Activated CD8-positive, alpha-beta T cell treated with anti-CD3 and anti-CD28 coated beads for 36 hours (primary cell): ENCODE measurements at regions not wholly inside any gene's neighbourhood (a gene's known extent, or its start where the extent isn't known, plus 50 kb on each side); places are given as distances from the start of the nearest gene placed in this dataset.

Source experiments
- ATAC-seq: fragments of 200-7000 bp; cut with Tn5 transposase; one replicate; pipeline ENCODE4 v1.10.0; 2021; ENCODE audit warnings: mild to moderate bottlenecking, moderate library complexity
- CTCF ChIA-PET: fragments of 350-600 bp; sonication (Branson Sonifier 250); formaldehyde crosslinking; loops from one replicate; lab custom pipeline; 2021; ENCODE audit warnings: antibody characterized with exemption; lab: Charles Lee
- POLR2A ChIA-PET: fragments of 350-600 bp; sonication (Branson Sonifier 250); formaldehyde crosslinking; loops from one replicate; lab custom pipeline; 2021; ENCODE audit warnings: antibody characterized with exemption; lab: Charles Lee
- DNase-seq: peaks from one replicate; pipeline ENCODE4 v3.0.0-alpha.2; 2020
- H3K27ac Mint-ChIP-seq: one replicate; pipeline ENCODE4 v1.8.0; 2021; ENCODE audit warnings: mild to moderate bottlenecking, mixed read lengths
- H3K27me3 Mint-ChIP-seq: one replicate; pipeline ENCODE4 v1.8.0; 2021; ENCODE audit warnings: mixed read lengths
- H3K36me3 Mint-ChIP-seq: one replicate; pipeline ENCODE4 v1.8.0; 2021; ENCODE audit warnings: low read depth, mixed read lengths
- H3K4me1 Mint-ChIP-seq: one replicate; pipeline ENCODE4 v1.8.0; 2021; ENCODE audit warnings: low read depth, mixed read lengths
- H3K4me3 Mint-ChIP-seq: one replicate; pipeline ENCODE4 v1.8.0; 2021; ENCODE audit warnings: mild to moderate bottlenecking, moderate library complexity, mixed read lengths
- H3K9me3 Mint-ChIP-seq: one replicate; pipeline ENCODE4 v1.8.0; 2021; ENCODE audit warnings: mixed read lengths
- intact Hi-C: fragments of 100-400 bp; cut with micrococcal nuclease; formaldehyde crosslinking; loops from one replicate; pipeline ENCODE4 v1.10.0; 2022
- TF ChIP-seq, protein P1 (sequence below): fragments of 200-600 bp; IDR thresholded peaks from one replicate; pipeline ENCODE4 v1.8.0; 2022; ENCODE audit warnings: antibody characterized with exemption, mild to moderate bottlenecking

DNA sequence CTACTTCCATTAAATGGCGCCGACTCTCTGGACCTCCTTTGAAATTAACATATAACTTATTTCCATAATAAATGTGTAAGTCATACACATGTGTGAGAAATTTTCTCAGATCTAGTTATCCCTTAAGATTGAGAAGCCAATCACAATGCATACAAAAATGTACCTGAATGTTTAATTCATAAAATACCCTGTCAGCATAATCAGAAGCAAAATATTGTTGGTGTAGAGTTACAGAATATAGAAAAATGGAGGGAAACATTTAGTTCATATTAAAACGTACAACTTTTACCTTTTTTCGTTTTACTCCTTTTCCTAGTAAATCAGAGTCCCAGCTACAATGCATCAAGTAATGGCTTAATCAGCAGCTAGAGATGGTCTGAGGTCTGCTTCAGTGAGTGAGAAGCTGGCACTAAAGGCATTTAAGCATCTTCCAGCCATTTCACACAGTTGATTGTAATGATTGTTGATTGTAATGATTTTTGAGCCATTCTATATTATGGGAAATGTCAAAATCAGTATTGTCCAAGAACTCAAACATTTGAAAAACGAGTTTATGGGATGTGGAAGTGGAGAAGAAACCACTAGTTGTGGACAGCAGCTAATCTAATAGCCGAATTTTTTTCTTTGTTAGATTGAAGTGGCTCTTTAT lies 81.8 kb downstream of the ANXA1 start:
- ATAC-seq (no peak), DNase-seq (no peak)
- TF ChIP-seq, protein P1, sequence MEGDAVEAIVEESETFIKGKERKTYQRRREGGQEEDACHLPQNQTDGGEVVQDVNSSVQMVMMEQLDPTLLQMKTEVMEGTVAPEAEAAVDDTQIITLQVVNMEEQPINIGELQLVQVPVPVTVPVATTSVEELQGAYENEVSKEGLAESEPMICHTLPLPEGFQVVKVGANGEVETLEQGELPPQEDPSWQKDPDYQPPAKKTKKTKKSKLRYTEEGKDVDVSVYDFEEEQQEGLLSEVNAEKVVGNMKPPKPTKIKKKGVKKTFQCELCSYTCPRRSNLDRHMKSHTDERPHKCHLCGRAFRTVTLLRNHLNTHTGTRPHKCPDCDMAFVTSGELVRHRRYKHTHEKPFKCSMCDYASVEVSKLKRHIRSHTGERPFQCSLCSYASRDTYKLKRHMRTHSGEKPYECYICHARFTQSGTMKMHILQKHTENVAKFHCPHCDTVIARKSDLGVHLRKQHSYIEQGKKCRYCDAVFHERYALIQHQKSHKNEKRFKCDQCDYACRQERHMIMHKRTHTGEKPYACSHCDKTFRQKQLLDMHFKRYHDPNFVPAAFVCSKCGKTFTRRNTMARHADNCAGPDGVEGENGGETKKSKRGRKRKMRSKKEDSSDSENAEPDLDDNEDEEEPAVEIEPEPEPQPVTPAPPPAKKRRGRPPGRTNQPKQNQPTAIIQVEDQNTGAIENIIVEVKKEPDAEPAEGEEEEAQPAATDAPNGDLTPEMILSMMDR, result no peak
- ChIA-PET CTCF (interaction anchor here (0.8 kb wide), 1 partner anchor 34 kb away, joined by 3 read pairs; no protein-coding TSS in a partner anchor), POLR2A (no interaction called here)
- Mint-ChIP-seq H3K4me1 (peaks cover 6% of the 10 kb centered on the region), H3K27me3 (peaks cover 14% of the 10 kb centered on the region), H3K4me3 (no peak overlapping the region), H3K27ac (no peak overlapping the region), H3K9me3 (no peaks in the 10 kb centered on the region), H3K36me3 (no peaks in the 10 kb centered on the region)
- intact Hi-C loops, result no loop called here

DNA sequence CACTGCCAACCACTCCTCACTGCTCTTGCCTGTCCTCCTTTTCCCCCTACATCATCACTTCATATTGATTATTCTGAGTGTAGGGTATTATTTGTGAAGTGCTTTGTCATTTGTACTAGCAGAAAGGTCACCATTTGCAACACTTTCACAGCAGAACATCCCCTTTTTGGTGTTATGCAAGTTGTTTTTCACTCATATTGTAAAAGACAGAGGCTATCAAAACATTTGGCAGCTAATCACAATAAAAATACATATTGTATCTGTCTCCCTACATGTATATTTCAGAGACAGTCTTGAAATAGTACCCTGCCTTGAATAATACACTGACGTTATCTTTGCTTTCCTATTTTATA lies 82.3 kb downstream of the ANXA1 start:
- ChIA-PET POLR2A (no interaction called here), CTCF (interaction anchor here (0.8 kb wide), 1 partner anchor 34 kb away, joined by 3 read pairs; no protein-coding TSS in a partner anchor)
- no peaks in the 10 kb centered on the region for H3K36me3 Mint-ChIP-seq
- TF ChIP-seq, protein P1, result no peak
- no peaks in the 10 kb centered on the region for H3K9me3 Mint-ChIP-seq
- H3K4me3 Mint-ChIP-seq, result no peak overlapping the region
- peaks cover 6% of the 10 kb centered on the region for H3K4me1 Mint-ChIP-seq
- no peak for ATAC-seq
- no peak for DNase-seq
- intact Hi-C loops, result no loop called here
- H3K27ac Mint-ChIP-seq, result no peak overlapping the region
- peaks cover 15% of the 10 kb centered on the region for H3K27me3 Mint-ChIP-seq

DNA sequence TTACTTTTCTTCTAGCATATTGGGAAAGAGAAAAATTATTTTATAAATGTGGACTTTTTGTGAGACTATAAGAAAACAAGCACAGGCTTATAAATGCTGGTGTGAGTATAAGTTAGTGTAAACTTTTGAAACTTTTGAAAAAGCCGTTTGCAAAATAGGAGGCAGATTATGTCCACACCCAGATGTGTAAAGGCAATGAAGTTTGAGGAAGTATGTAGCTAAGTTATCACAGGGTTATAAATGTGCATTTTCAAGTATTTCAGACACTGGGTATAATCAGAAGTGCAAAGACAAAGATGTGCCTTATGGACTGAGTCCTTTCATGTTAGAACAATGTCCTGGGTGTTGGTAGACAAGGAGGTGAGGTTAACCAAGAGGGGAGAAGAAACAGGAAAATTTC lies 85.5 kb downstream of the ANXA1 start:
- H3K9me3 Mint-ChIP-seq, result no peaks in the 10 kb centered on the region
- TF ChIP-seq, protein P1, result no peak
- H3K36me3 Mint-ChIP-seq, result no peaks in the 10 kb centered on the region
- H3K4me3 Mint-ChIP-seq, result no peak overlapping the region
- POLR2A ChIA-PET, result no interaction called here
- H3K27ac Mint-ChIP-seq, result no peak overlapping the region
- peaks cover 16% of the 10 kb centered on the region for H3K27me3 Mint-ChIP-seq
- intact Hi-C loops, result no loop called here
- DNase-seq, result no peak
- no peaks in the 10 kb centered on the region for H3K4me1 Mint-ChIP-seq
- ATAC-seq, result no peak
- CTCF ChIA-PET, result interaction anchor here (1.2 to 1.5 kb wide), 2 partner anchors 36 to 37 kb away, joined by 3 to 4 read pairs; no protein-coding TSS in a partner anchor

DNA sequence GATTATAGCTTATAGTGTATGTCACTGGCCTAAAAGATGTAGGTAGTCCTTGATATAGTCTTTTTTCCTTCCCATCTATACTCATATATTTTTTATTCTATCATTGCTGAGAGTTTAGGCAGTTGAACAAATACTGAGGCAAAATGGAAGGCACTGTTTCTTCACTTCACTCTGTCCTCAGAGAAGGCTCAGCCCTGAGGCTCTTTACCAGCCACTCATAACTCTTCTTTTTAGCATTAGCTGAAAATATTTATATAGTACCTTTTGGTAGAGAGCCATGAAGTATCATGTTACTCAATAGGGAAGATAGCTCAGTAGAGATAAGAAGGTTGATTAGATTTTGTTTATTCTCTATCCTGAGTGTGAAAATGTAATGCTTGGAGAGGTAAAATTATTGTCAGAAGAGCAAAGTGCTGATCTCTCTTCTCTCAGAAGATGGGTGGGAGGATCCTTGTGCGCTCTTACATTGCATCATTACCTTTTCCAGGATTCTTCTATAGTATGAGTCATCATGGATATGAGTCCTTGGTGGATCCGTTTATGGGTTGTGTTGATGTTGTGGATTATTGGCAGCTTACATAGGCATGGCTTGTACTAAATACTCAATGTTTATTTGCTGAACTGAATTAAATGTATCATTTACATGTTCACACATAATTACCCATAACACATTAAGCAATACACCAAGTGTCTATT lies 88.1 kb downstream of the ANXA1 start:
- peaks cover 18% of the 10 kb centered on the region for H3K27me3 Mint-ChIP-seq
- ATAC-seq, result no peak
- CTCF ChIA-PET, result no interaction called here

GRCh38 chr9:73243078-73243477 lies 91.4 kb downstream of the ANXA1 start:
- Mint-ChIP-seq H3K9me3 (no peaks in the 10 kb centered on the region), H3K27me3 (peaks cover 9% of the 10 kb centered on the region), H3K4me3 (no peak overlapping the region), H3K36me3 (no peaks in the 10 kb centered on the region), H3K27ac (no peak overlapping the region), H3K4me1 (no peaks in the 10 kb centered on the region)
- POLR2A ChIA-PET, result no interaction called here
- intact Hi-C loops, result no loop called here
- no peak for ATAC-seq
- CTCF ChIA-PET, result interaction anchor here (0.7 kb wide), 1 partner anchor 23 kb away, joined by 4 read pairs; no protein-coding TSS in a partner anchor
- TF ChIP-seq, protein P1, result no peak
- DNase-seq, result no peak

More for the DNA sequence above, 88.1 kb downstream of the ANXA1 start:
- Mint-ChIP-seq H3K4me3 (no peak overlapping the region), H3K36me3 (no peaks in the 10 kb centered on the region), H3K9me3 (no peaks in the 10 kb centered on the region), H3K4me1 (no peaks in the 10 kb centered on the region), H3K27ac (no peak overlapping the region)
- POLR2A ChIA-PET, result no interaction called here
- TF ChIP-seq, protein P1, result no peak
- intact Hi-C loops, result no loop called here
- DNase-seq, result no peak
